Adrenal gland (tissue), 5 donors: ENCODE measurements at regions not wholly inside any gene's neighbourhood (a gene's known extent, or its start where the extent isn't known, plus 50 kb on each side); places are given as distances from the start of the nearest gene placed in this dataset.

Experiments
- CTCF ChIP-seq, 6 experiments: fragments of 450-650 bp in 4 of 6; fragments of 200-600 bp in 2 of 6; sonication (generic) in 1 of 6; IDR thresholded peaks; 1 replicate in 5 of 6; 2 replicates in 1 of 6; pipeline versions ENCODE4 v1.5.1 to v1.8.0; 2016 to 2021; ENCODE audit warnings: antibody characterized with exemption in 6 of 6, mild to moderate bottlenecking in 2 of 6, moderate library complexity in 1 of 6
- POLR2A ChIP-seq, 2 donors: fragments of 450-650 bp; IDR thresholded peaks; one replicate each; pipeline ENCODE4 v1.6.1; 2017; ENCODE audit warnings: antibody characterized with exemption in 2 of 2, mild to moderate bottlenecking in 2 of 2, moderate library complexity in 1 of 2
- donor health status: DM: no; HTN: no; CAD: no.

- TF ChIP-seq CTCF (IDR thresholded peaks at IDR 0.05) (no peak), POLR2A (IDR thresholded peaks at IDR 0.05) (no peak)
These were observed 70.8 kb downstream of the DMRTA2 start for GRCh38 chr1:50352428-50352827.
